ENCODE measurements at regions not wholly inside any gene's neighbourhood (a gene's known extent, or its start where the extent isn't known, plus 50 kb on each side); places are given as distances from the start of the nearest gene placed in this dataset.

DNA sequence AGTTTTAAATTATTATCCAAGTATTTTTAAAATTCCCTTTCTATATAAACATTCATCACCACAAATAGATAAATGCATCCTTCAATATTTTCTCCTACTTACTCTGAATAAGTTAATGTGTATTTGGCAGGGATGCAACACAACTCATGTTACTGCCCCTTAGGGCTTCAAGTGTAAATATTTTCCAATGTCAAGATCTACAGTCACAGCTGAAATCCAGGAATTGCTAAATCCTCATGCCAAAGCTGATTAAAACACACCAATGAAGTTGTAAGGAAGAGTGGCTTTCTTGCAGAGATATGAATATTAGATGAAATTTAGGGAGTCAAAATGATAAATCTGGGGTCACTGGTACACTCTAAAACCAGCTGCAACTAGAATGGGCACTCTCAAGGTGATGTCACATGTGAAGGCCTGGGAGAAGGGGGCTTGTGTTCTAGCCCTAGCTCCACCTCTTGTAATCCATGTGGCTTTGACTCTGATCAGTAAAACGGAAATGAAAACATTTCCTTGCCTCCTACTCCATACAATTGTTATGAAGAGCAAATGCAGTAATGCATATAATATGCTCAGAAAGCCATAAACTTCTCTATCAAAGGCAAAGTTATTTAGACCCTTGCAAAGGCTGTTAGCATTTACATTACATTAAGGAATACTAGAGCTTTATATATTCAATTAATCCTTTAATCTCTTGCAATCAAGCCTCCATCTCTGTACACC is 228.1 kb upstream of the NFE2L3 start:
- TF ChIP-seq, protein P1, sequence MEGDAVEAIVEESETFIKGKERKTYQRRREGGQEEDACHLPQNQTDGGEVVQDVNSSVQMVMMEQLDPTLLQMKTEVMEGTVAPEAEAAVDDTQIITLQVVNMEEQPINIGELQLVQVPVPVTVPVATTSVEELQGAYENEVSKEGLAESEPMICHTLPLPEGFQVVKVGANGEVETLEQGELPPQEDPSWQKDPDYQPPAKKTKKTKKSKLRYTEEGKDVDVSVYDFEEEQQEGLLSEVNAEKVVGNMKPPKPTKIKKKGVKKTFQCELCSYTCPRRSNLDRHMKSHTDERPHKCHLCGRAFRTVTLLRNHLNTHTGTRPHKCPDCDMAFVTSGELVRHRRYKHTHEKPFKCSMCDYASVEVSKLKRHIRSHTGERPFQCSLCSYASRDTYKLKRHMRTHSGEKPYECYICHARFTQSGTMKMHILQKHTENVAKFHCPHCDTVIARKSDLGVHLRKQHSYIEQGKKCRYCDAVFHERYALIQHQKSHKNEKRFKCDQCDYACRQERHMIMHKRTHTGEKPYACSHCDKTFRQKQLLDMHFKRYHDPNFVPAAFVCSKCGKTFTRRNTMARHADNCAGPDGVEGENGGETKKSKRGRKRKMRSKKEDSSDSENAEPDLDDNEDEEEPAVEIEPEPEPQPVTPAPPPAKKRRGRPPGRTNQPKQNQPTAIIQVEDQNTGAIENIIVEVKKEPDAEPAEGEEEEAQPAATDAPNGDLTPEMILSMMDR (IDR thresholded peaks at IDR 0.05; ENCODE audit: low read depth, low read length): no peak
- DNase-seq (ENCODE audit: low read depth in 2 of 2): no peak
- H3K4me3 ChIP-seq (replicated peaks in 1 of 2; ENCODE audit: low read depth in 2 of 2, low read length in 2 of 2): no peak overlapping the region

DNA sequence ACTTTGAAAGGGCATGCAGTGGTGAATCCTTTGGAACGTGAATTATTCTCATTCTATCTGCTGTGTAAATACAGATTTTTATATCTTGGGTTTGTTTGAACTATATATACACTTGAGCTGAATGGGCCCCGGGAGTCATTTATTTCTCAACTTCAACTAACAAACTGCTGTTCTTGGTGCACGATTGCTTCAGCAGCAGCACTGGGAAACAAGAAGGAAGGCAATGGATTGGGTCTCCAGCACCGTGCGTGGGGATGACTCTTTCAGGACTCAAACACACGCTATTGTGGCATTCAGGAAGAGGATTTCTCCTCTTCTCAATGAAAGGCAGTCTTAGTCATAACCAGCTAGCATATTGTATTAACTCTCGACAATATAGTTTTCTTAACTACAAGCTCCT is 226.0 kb upstream of the NFE2L3 start:
- DNase-seq (ENCODE audit: low read depth in 2 of 2): no peak
- TF ChIP-seq, protein P1 (IDR thresholded peaks at IDR 0.05; ENCODE audit: low read depth, low read length): no peak
- H3K4me3 ChIP-seq (replicated peaks in 1 of 2; ENCODE audit: low read depth in 2 of 2, low read length in 2 of 2): no peak overlapping the region

DNA sequence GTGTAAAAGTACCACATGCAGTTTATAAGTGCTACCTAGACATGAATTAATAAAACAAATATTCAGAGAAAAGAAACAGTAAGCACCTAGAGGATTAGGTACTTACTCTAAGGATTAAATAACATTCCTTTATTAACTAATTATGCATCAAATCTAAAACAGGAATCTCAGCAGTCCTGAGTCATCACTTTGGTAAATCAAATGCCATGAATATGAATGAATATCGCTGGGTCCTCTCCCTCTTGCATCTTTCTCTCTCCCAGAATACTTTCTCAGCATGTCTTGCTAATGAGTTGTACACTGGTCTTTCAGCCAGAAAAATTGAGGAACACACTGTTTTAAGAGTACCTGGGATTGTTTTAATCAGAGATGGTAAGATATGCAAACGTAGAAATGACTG is 225.5 kb upstream of the NFE2L3 start:
- no peak overlapping the region for H3K4me3 ChIP-seq (replicated peaks in 1 of 2; ENCODE audit: low read depth in 2 of 2, low read length in 2 of 2)
- no peak for DNase-seq (ENCODE audit: low read depth in 2 of 2)
- TF ChIP-seq, protein P1 (IDR thresholded peaks at IDR 0.05; ENCODE audit: low read depth, low read length): no peak

GRCh38 chr7:25926891-25927625 is 224.9 kb upstream of the NFE2L3 start:
- no peak for DNase-seq (ENCODE audit: low read depth in 2 of 2)
- H3K4me3 ChIP-seq (replicated peaks in 1 of 2; ENCODE audit: low read depth in 2 of 2, low read length in 2 of 2): no peak overlapping the region
- TF ChIP-seq, protein P1 (IDR thresholded peaks at IDR 0.05; ENCODE audit: low read depth, low read length): no peak

DNA sequence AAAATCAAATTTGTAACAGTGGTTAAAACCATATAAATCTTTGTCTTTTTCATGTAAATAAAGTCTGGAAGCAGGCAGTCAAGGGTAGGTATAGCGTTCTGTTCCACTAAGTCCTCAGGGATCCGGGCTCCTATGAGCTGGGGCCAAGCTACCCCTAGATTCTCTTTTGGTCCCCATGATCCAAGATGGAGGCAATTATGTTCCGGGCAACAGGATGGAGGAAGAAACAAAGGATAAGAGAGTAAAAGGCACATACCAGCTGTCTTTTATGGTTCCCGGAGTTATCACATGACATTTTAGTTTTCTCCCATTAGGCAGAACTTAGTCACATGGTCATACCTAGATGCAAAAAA is 224.4 kb upstream of the NFE2L3 start:
- TF ChIP-seq, protein P1 (IDR thresholded peaks at IDR 0.05; ENCODE audit: low read depth, low read length): no peak
- no peak for DNase-seq (ENCODE audit: low read depth in 2 of 2)
- no peak overlapping the region for H3K4me3 ChIP-seq (replicated peaks in 1 of 2; ENCODE audit: low read depth in 2 of 2, low read length in 2 of 2)

GRCh38 chr7:25928549-25929330 is 223.3 kb upstream of the NFE2L3 start:
- DNase-seq (ENCODE audit: low read depth in 2 of 2): no peak
- H3K4me3 ChIP-seq (replicated peaks in 1 of 2; ENCODE audit: low read depth in 2 of 2, low read length in 2 of 2): no peak overlapping the region
- TF ChIP-seq, protein P1 (IDR thresholded peaks at IDR 0.05; ENCODE audit: low read depth, low read length): no peak
